NCI-H69 (cell line): ENCODE measurements at regions not wholly inside any gene's neighbourhood (a gene's known extent, or its start where the extent isn't known, plus 50 kb on each side); places are given as distances from the start of the nearest gene placed in this dataset.
"Not testable (repeated sequence)": the region's sequence is repeated elsewhere in the genome, so short reads cannot be mapped to it uniquely, and the experiment has no call there.

Source experiments
- DNase-seq: peaks from one replicate; lab custom pipeline; 2025; lab: John Stamatoyannopoulos, UW

- no peak for DNase-seq
Observed at GRCh38 chrX:87941841-87942240, 424.2 kb downstream of the KLHL4 start.

GRCh38 chrX:87961471-87961870, 443.9 kb downstream of the KLHL4 start:
- peak; percentile 0 for DNase-seq

- DNase-seq, result no peak
Observed at GRCh38 chrX:87968118-87968517, 450.5 kb downstream of the KLHL4 start.

GRCh38 chrX:87972121-87972520, 454.5 kb downstream of the KLHL4 start:
- not testable (repeated sequence) for DNase-seq

- DNase-seq, result no peak
Observed at GRCh38 chrX:87975365-87975764, 457.8 kb downstream of the KLHL4 start.

GRCh38 chrX:88007873-88008272, 490.3 kb downstream of the KLHL4 start:
- not testable (repeated sequence) for DNase-seq

- no peak for DNase-seq
Observed at GRCh38 chrX:88024022-88024421, 506.4 kb downstream of the KLHL4 start.

- no peak for DNase-seq
Observed at GRCh38 chrX:88072339-88073030, 554.9 kb downstream of the KLHL4 start.

GRCh38 chrX:88101968-88102367, 584.4 kb downstream of the KLHL4 start:
- DNase-seq, result no peak

- no peak for DNase-seq
Observed at GRCh38 chrX:88135735-88136134, 611.3 kb upstream of the CPXCR1 start.

GRCh38 chrX:88136328-88136727, 610.7 kb upstream of the CPXCR1 start:
- DNase-seq, result no peak

GRCh38 chrX:88146577-88146976, 600.4 kb upstream of the CPXCR1 start:
- no peak for DNase-seq

- DNase-seq, result no peak
Observed at GRCh38 chrX:88170553-88170952, 576.5 kb upstream of the CPXCR1 start.

GRCh38 chrX:88173932-88174440, 573.0 kb upstream of the CPXCR1 start:
- not testable (repeated sequence) for DNase-seq

GRCh38 chrX:88202149-88202548, 544.9 kb upstream of the CPXCR1 start:
- DNase-seq, result no peak

GRCh38 chrX:88244066-88244465, 503.0 kb upstream of the CPXCR1 start:
- DNase-seq, result no peak

GRCh38 chrX:88284844-88285243, 462.2 kb upstream of the CPXCR1 start:
- DNase-seq, result no peak

- DNase-seq, result not testable (repeated sequence)
Observed at GRCh38 chrX:88313972-88314371, 433.1 kb upstream of the CPXCR1 start.

- DNase-seq, result no peak
Observed at GRCh38 chrX:88325634-88326033, 421.4 kb upstream of the CPXCR1 start.

GRCh38 chrX:88355252-88355651, 391.8 kb upstream of the CPXCR1 start:
- DNase-seq, result no peak

- DNase-seq, result no peak
Observed at GRCh38 chrX:88366314-88366713, 380.7 kb upstream of the CPXCR1 start.

- no peak for DNase-seq
Observed at GRCh38 chrX:88378406-88378805, 368.6 kb upstream of the CPXCR1 start.

GRCh38 chrX:88397551-88397950, 349.5 kb upstream of the CPXCR1 start:
- no peak for DNase-seq

GRCh38 chrX:88416002-88416401, 331.0 kb upstream of the CPXCR1 start:
- no peak for DNase-seq
